Transverse colon (tissue), 4 donors: ENCODE measurements at regions not wholly inside any gene's neighbourhood (a gene's known extent, or its start where the extent isn't known, plus 50 kb on each side); places are given as distances from the start of the nearest gene placed in this dataset.

Experiments used
- DNase-seq: peaks from one replicate; pipeline ENCODE4 v3.0.0-alpha.2; 2019
- H3K27ac ChIP-seq, 4 donors: fragments of 200-600 bp; sonication (generic); 2 replicates each; pipeline ENCODE4 v1.5.1; 2016 to 2018; ENCODE audit warnings: inconsistent platforms in 4 of 4
- H3K27me3 ChIP-seq: fragments of 200-600 bp; sonication (generic); 2 replicates; pipeline ENCODE4 v1.5.1; 2017; ENCODE audit warnings: inconsistent platforms
- H3K36me3 ChIP-seq, 4 donors: fragments of 200-600 bp; sonication (generic); 2 replicates each; pipeline ENCODE4 v1.5.1; 2017 to 2019; ENCODE audit warnings: inconsistent platforms in 4 of 4
- H3K4me1 ChIP-seq, 4 donors: fragments of 200-600 bp; sonication (generic); 2 replicates each; pipeline ENCODE4 v1.5.1; 2017 to 2020; ENCODE audit warnings: inconsistent platforms in 4 of 4
- H3K4me3 ChIP-seq, 4 donors: fragments of 200-600 bp; sonication (generic); 1 replicate in 1 of 4; 2 replicates in 3 of 4; pipeline versions ENCODE4 v1.5.1 to v1.6.1; 2017 to 2019; ENCODE audit warnings: inconsistent platforms in 4 of 4
- H3K9me3 ChIP-seq, 2 donors: fragments of 200-600 bp; sonication (generic); 2 replicates each; pipeline ENCODE4 v1.5.1; 2017 to 2019; ENCODE audit warnings: inconsistent platforms in 2 of 2
- CTCF ChIP-seq, 5 experiments: fragments of 200-600 bp in 3 of 5; fragments of 450-650 bp in 2 of 5; sonication (generic) in 3 of 5; IDR thresholded peaks; 1 replicate in 2 of 5; 2 replicates in 3 of 5; pipeline ENCODE4 v1.5.1; 2016 to 2017; ENCODE audit warnings: antibody characterized with exemption in 5 of 5, inconsistent platforms in 3 of 5, mild to moderate bottlenecking in 2 of 5, moderate library complexity in 1 of 5
- EP300 ChIP-seq: sonication (generic); formaldehyde crosslinking; IDR thresholded peaks from one replicate; pipeline ENCODE4 v1.6.1; 2017; ENCODE audit warnings: antibody characterized with exemption, low read depth
- POLR2A ChIP-seq: fragments of 450-650 bp; IDR thresholded peaks from one replicate; pipeline ENCODE4 v1.6.1; 2016; ENCODE audit warnings: antibody characterized with exemption, mild to moderate bottlenecking, moderate library complexity
- POLR2AphosphoS5 ChIP-seq, 3 donors: sonication (generic); formaldehyde crosslinking; IDR thresholded peaks; one replicate each; pipeline ENCODE4 v1.6.1; 2016; ENCODE audit warnings: antibody characterized with exemption in 3 of 3
- WGBS, 2 donors: methylation state at CpG; one replicate each; pipeline ENCODE4 v1.1.5; 2018; ENCODE audit warnings: low coverage in 1 of 2; 5-methylcytosine and 5-hydroxymethylcytosine counted together
- in situ Hi-C, 4 donors: fragments of 200-750 bp; cut with MboI; loops; one replicate each; pipeline versions ENCODE4 v1.15.0 to v1.15.1; 2017; ENCODE audit warnings: low sequenced_read_pairs in 3 of 4, low pct_ligation_motif_present in 1 of 4, low pct_unique_long_range_greater_than_20kb in 1 of 4
- intact Hi-C: fragments of 100-400 bp; cut with DNase I; formaldehyde crosslinking; loops from one replicate; pipeline ENCODE4 v1.15.1; 2023; ENCODE audit warnings: low total_unique reads

GRCh38 chr20:54389596-54390280 lies 85.7 kb upstream of the DOK5 start:
- intact Hi-C loops, result no loop called here
- Histone ChIP-seq H3K9me3 (no peaks in the 10 kb centered on the region), H3K4me3 (no peak overlapping the region), H3K36me3 (no peaks in the 10 kb centered on the region), H3K4me1 (no peaks in the 10 kb centered on the region), H3K27me3 (no peaks in the 10 kb centered on the region), H3K27ac (no peak overlapping the region)
- TF ChIP-seq EP300 (no peak), CTCF (IDR thresholded peaks at IDR 0.05) (no peak), POLR2AphosphoS5 (IDR thresholded peaks at IDR 0.05) (no peak), POLR2A (no peak)
- in situ Hi-C loops, result no loop called here
- 69 to 73% methylated on average over 7 to 9 of the region's 9 CpGs for WGBS, 2 donors
- DNase-seq, result no peak

DNA sequence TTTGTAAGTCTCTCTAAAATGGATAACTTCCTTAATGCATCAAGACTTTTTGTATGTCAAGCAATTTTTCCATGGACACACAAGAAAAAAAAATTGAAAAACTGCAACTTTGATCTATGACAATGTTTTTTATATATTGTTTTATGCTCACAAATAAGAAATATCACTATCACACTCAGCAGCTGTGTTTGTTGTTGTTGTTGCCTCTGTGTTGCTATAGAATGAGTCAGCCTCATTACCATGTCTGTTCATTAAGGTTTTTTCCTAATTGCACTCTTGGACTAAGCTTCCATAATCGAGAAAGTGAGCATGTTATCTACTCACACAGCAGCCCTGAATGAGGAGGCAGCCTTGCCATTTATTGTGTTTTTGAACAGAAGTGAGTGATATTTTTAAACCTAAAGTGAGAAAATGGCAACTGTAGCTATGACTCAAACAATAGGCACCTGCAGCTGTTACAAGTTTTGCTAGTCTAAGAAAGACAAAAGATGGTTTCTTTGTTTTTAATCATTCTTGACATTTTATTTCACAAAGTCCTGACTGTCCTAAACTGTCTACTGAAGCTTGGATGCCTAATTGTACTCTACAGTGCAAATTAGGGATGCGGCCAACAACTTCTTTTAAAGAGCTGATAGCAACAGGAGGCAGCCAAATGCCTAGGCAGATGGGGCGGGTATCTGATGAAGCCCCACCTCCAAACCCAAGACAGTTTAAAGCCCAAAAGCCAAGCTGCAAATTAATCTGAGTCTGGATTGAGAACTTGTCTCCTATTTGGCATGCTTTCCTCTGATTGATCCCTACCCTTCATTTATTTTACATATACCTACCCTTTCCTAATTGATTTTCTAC lies 77.9 kb upstream of the DOK5 start:
- WGBS, 2 donors, result 63 to 74% methylated on average over 3 of the region's 3 CpGs
- intact Hi-C loops, result no loop called here

GRCh38 chr20:54398814-54399213 lies 76.6 kb upstream of the DOK5 start:
- TF ChIP-seq POLR2A (no peak), CTCF (IDR thresholded peaks at IDR 0.05) (no peak), EP300 (no peak), POLR2AphosphoS5 (IDR thresholded peaks at IDR 0.05) (no peak)
- Histone ChIP-seq H3K4me3 (no peak overlapping the region), H3K36me3 (no peaks in the 10 kb centered on the region), H3K4me1 (no peaks in the 10 kb centered on the region), H3K9me3 (no peaks in the 10 kb centered on the region), H3K27ac (no peak overlapping the region), H3K27me3 (no peaks in the 10 kb centered on the region)
- intact Hi-C loops (no loop called here), in situ Hi-C loops (no loop called here)
- no peak for DNase-seq
- 79 to 85% methylated on average over 5 of the region's 5 CpGs for WGBS, 2 donors

More for the DNA sequence above, 77.9 kb upstream of the DOK5 start:
- Histone ChIP-seq H3K36me3 (no peaks in the 10 kb centered on the region), H3K4me1 (no peaks in the 10 kb centered on the region), H3K9me3 (no peaks in the 10 kb centered on the region), H3K4me3 (no peak overlapping the region), H3K27ac (no peak overlapping the region), H3K27me3 (no peaks in the 10 kb centered on the region)
- DNase-seq, result no peak
- TF ChIP-seq POLR2AphosphoS5 (IDR thresholded peaks at IDR 0.05), result no peak
- TF ChIP-seq EP300, result no peak
- no peak for TF ChIP-seq POLR2A
- no peak for TF ChIP-seq CTCF (IDR thresholded peaks at IDR 0.05)
- in situ Hi-C loops, result no loop called here

- Histone ChIP-seq H3K4me3 (no peak overlapping the region), H3K27me3 (no peaks in the 10 kb centered on the region), H3K9me3 (no peaks in the 10 kb centered on the region), H3K27ac (no peak overlapping the region), H3K4me1 (no peaks in the 10 kb centered on the region), H3K36me3 (no peaks in the 10 kb centered on the region)
- in situ Hi-C loops (no loop called here), intact Hi-C loops (no loop called here)
- TF ChIP-seq CTCF (IDR thresholded peaks at IDR 0.05) (no peak), POLR2AphosphoS5 (IDR thresholded peaks at IDR 0.05) (no peak), POLR2A (no peak), EP300 (no peak)
- 74 to 86% methylated on average over 2 of the region's 2 CpGs for WGBS, 2 donors
- no peak for DNase-seq
Observed at GRCh38 chr20:54405540-54405939, 69.9 kb upstream of the DOK5 start.
